ENCODE measurements at regions not wholly inside any gene's neighbourhood (a gene's known extent, or its start where the extent isn't known, plus 50 kb on each side); places are given as distances from the start of the nearest gene placed in this dataset.

DNA sequence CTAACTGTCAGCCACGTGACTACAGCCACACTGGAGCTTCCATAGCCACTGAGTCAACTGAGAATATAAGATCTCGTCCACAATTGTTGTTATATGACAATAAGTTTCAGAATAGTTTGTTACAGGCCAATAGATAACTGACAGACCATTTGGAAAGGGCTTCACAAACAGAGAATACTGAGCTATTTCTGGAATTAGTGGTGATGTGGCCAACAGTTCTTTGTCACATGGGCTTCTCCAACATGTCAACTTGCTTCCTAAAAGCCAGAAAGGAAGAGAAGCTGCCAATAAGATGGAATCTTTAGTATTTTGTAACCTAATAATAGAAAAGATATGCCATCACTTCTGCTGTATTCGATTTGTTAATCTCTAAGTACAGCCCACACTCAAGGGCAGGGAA is 1220.4 kb downstream of the CDH8 start:
- no peak overlapping the region for H3K4me3 ChIP-seq (ENCODE audit: low read length)
- H3K9me2 ChIP-seq (replicated peaks; ENCODE audit: insufficient read depth, low read length): no peaks in the 10 kb centered on the region
- no peak overlapping the region for H2AFZ ChIP-seq (ENCODE audit: low read length)
- H3K27ac ChIP-seq (ENCODE audit: low read length): no peak overlapping the region
- no peaks in the 10 kb centered on the region for H3K36me3 ChIP-seq (replicated peaks; ENCODE audit: insufficient read depth, low read length)
- H4K20me1 ChIP-seq (ENCODE audit: insufficient read depth, low read length): no peaks in the 10 kb centered on the region
- no peak overlapping the region for H3K4me2 ChIP-seq (ENCODE audit: low read depth, low read length)
- H3K9ac ChIP-seq (ENCODE audit: low read length): no peak overlapping the region
- H3K27me3 ChIP-seq (replicated peaks; ENCODE audit: insufficient read depth, low read length): no peaks in the 10 kb centered on the region
- no peak for DNase-seq
- H3K79me2 ChIP-seq (ENCODE audit: low read length): no peaks in the 10 kb centered on the region
- H3F3A ChIP-seq (ENCODE audit: insufficient read depth, low read length): no peaks in the 10 kb centered on the region
- no peaks in the 10 kb centered on the region for H3K9me3 ChIP-seq (replicated peaks; ENCODE audit: insufficient read depth, low read length)
- TF ChIP-seq, protein P1, sequence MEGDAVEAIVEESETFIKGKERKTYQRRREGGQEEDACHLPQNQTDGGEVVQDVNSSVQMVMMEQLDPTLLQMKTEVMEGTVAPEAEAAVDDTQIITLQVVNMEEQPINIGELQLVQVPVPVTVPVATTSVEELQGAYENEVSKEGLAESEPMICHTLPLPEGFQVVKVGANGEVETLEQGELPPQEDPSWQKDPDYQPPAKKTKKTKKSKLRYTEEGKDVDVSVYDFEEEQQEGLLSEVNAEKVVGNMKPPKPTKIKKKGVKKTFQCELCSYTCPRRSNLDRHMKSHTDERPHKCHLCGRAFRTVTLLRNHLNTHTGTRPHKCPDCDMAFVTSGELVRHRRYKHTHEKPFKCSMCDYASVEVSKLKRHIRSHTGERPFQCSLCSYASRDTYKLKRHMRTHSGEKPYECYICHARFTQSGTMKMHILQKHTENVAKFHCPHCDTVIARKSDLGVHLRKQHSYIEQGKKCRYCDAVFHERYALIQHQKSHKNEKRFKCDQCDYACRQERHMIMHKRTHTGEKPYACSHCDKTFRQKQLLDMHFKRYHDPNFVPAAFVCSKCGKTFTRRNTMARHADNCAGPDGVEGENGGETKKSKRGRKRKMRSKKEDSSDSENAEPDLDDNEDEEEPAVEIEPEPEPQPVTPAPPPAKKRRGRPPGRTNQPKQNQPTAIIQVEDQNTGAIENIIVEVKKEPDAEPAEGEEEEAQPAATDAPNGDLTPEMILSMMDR (IDR thresholded peaks at IDR 0.05; ENCODE audit: low read length): no peak
- TF ChIP-seq EZH2 (optimal IDR thresholded peaks at IDR 0.05; ENCODE audit: low read depth, low read length) (no peak), EZH2phosphoT487 (IDR thresholded peaks at IDR 0.05; ENCODE audit: low read length) (no peak)
- no peaks in the 10 kb centered on the region for H3K4me1 ChIP-seq (ENCODE audit: low read length)

DNA sequence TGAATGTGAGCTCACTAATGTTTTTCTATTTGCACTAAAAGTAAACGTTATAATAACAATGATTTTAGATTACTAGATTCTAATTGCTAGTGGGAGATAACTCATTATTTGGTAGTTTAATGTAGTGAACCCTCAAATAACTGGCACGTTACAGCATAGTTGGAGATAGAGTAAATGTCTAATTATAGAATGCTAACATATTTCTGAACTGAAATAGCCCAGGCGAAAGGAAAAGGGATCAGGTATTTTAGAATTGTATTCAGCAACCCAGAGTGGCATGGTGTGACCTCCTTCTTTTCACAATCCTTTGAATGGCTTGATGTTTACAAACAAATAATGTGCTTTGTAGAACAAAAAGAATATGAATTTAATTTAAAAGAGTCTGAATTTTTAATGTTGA is 1221.2 kb downstream of the CDH8 start:
- no peaks in the 10 kb centered on the region for H3K9me2 ChIP-seq (replicated peaks; ENCODE audit: insufficient read depth, low read length)
- H3K27me3 ChIP-seq (replicated peaks; ENCODE audit: insufficient read depth, low read length): no peaks in the 10 kb centered on the region
- no peak overlapping the region for H3K4me2 ChIP-seq (ENCODE audit: low read depth, low read length)
- H3K4me1 ChIP-seq (ENCODE audit: low read length): no peaks in the 10 kb centered on the region
- H3K27ac ChIP-seq (ENCODE audit: low read length): no peak overlapping the region
- H3K4me3 ChIP-seq (ENCODE audit: low read length): no peak overlapping the region
- no peak overlapping the region for H2AFZ ChIP-seq (ENCODE audit: low read length)
- H3K36me3 ChIP-seq (replicated peaks; ENCODE audit: insufficient read depth, low read length): no peaks in the 10 kb centered on the region
- TF ChIP-seq EZH2phosphoT487 (IDR thresholded peaks at IDR 0.05; ENCODE audit: low read length): no peak
- DNase-seq: no peak
- H3K9me3 ChIP-seq (replicated peaks; ENCODE audit: insufficient read depth, low read length): no peaks in the 10 kb centered on the region
- no peaks in the 10 kb centered on the region for H4K20me1 ChIP-seq (ENCODE audit: insufficient read depth, low read length)
- H3K79me2 ChIP-seq (ENCODE audit: low read length): no peaks in the 10 kb centered on the region
- no peaks in the 10 kb centered on the region for H3F3A ChIP-seq (ENCODE audit: insufficient read depth, low read length)
- H3K9ac ChIP-seq (ENCODE audit: low read length): no peak overlapping the region

DNA sequence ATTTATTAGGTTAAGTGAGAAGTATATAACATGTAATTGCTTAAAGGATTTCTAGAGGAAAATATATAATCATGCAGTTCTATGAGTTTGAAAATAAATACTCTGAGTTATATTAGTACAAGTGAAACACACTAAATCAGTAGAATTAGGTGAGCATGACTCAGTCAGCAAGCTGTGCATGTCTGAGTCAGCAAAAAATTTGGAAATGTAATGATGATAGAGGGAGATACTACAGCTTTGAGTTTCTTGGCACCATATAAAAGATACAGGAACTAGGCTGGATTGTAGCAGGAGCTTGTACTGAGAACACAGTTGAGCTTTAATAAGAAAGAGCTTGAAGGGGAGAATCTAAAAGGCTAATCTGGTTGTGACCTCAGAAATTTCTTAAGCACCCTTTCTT is 1224.6 kb downstream of the CDH8 start:
- Histone ChIP-seq H4K20me1 (ENCODE audit: insufficient read depth, low read length) (no peaks in the 10 kb centered on the region), H3K9me3 (replicated peaks; ENCODE audit: insufficient read depth, low read length) (no peaks in the 10 kb centered on the region), H3K27me3 (replicated peaks; ENCODE audit: insufficient read depth, low read length) (no peaks in the 10 kb centered on the region), H3K9me2 (replicated peaks; ENCODE audit: insufficient read depth, low read length) (no peaks in the 10 kb centered on the region), H3K4me3 (ENCODE audit: low read length) (no peak overlapping the region), H3K27ac (ENCODE audit: low read length) (no peak overlapping the region), H3K9ac (ENCODE audit: low read length) (no peak overlapping the region), H3K4me2 (ENCODE audit: low read depth, low read length) (no peak overlapping the region), H2AFZ (ENCODE audit: low read length) (no peak overlapping the region), H3F3A (ENCODE audit: insufficient read depth, low read length) (no peaks in the 10 kb centered on the region), H3K4me1 (ENCODE audit: low read length) (no peaks in the 10 kb centered on the region), H3K79me2 (ENCODE audit: low read length) (no peaks in the 10 kb centered on the region), H3K36me3 (replicated peaks; ENCODE audit: insufficient read depth, low read length) (no peaks in the 10 kb centered on the region)
- DNase-seq: no peak
- TF ChIP-seq EZH2phosphoT487 (IDR thresholded peaks at IDR 0.05; ENCODE audit: low read length) (no peak), EZH2 (optimal IDR thresholded peaks at IDR 0.05; ENCODE audit: low read depth, low read length) (no peak)
- TF ChIP-seq, protein P1 (IDR thresholded peaks at IDR 0.05; ENCODE audit: low read length): no peak

DNA sequence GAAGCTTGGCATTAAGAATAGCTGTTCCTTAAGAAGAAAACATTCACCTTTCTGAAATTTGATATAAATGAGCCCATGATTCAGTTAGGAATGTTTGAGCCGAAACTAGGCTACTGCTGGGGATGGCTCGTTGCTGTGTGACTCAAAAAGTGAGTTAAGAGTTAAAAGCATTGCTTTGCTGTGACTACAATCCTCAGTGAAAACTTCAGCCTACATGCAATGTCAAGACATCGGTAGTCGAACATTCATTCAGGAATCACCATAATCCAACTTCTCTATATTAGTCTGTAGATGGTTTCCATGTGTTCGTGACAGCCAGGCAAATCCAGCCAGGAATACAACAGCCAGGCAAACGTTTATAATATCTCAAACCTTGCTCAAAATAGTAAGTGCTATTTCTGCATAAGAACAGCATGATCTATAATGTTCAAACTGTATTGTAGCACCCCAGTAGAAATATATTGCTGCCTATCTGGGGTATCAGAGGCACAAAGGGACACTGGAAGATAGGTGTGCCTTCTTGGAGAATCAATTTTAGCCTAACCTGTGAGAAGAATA is 1225.1 kb downstream of the CDH8 start:
- no peaks in the 10 kb centered on the region for H3K79me2 ChIP-seq (ENCODE audit: low read length)
- H3K9ac ChIP-seq (ENCODE audit: low read length): no peak overlapping the region
- no peak overlapping the region for H3K27ac ChIP-seq (ENCODE audit: low read length)
- DNase-seq: no peak
- H2AFZ ChIP-seq (ENCODE audit: low read length): no peak overlapping the region
- no peaks in the 10 kb centered on the region for H3F3A ChIP-seq (ENCODE audit: insufficient read depth, low read length)
- H3K36me3 ChIP-seq (replicated peaks; ENCODE audit: insufficient read depth, low read length): no peaks in the 10 kb centered on the region
- no peak overlapping the region for H3K4me2 ChIP-seq (ENCODE audit: low read depth, low read length)
- TF ChIP-seq EZH2 (optimal IDR thresholded peaks at IDR 0.05; ENCODE audit: low read depth, low read length) (no peak), EZH2phosphoT487 (IDR thresholded peaks at IDR 0.05; ENCODE audit: low read length) (no peak)
- TF ChIP-seq, protein P1 (IDR thresholded peaks at IDR 0.05; ENCODE audit: low read length): no peak
- no peaks in the 10 kb centered on the region for H3K9me2 ChIP-seq (replicated peaks; ENCODE audit: insufficient read depth, low read length)
- H4K20me1 ChIP-seq (ENCODE audit: insufficient read depth, low read length): no peaks in the 10 kb centered on the region
- no peak overlapping the region for H3K4me3 ChIP-seq (ENCODE audit: low read length)
- H3K27me3 ChIP-seq (replicated peaks; ENCODE audit: insufficient read depth, low read length): no peaks in the 10 kb centered on the region
- H3K9me3 ChIP-seq (replicated peaks; ENCODE audit: insufficient read depth, low read length): no peaks in the 10 kb centered on the region
- no peaks in the 10 kb centered on the region for H3K4me1 ChIP-seq (ENCODE audit: low read length)
